Omental fat pad (tissue), 3 donors: ENCODE measurements at regions not wholly inside any gene's neighbourhood (a gene's known extent, or its start where the extent isn't known, plus 50 kb on each side); places are given as distances from the start of the nearest gene placed in this dataset.

ENCODE experiments used
- ATAC-seq: fragments of 150-250 bp; one replicate; pipeline ENCODE4 v1.9.1; 2016; ENCODE audit warnings: mild to moderate bottlenecking, moderate library complexity; ENCODE audit not compliant: low FRiP score
- DNase-seq: peaks from one replicate; pipeline ENCODE4 v3.0.0-alpha.2; 2019; ENCODE audit warnings: low spot score
- CTCF ChIP-seq, 3 donors: fragments of 450-650 bp; IDR thresholded peaks; one replicate each; pipeline ENCODE4 v1.5.1; 2016 to 2017; ENCODE audit warnings: antibody characterized with exemption in 3 of 3, mild to moderate bottlenecking in 3 of 3, moderate library complexity in 2 of 3

GRCh38 chr3:137061186-137061585 lies 103.4 kb downstream of the IL20RB start:
- TF ChIP-seq CTCF (IDR thresholded peaks at IDR 0.05) = no peak
- no peak for ATAC-seq

GRCh38 chr3:137062250-137062649 lies 104.5 kb downstream of the IL20RB start:
- no peak for DNase-seq
- no peak for ATAC-seq
- TF ChIP-seq CTCF (IDR thresholded peaks at IDR 0.05) = no peak

More at GRCh38 chr3:137061186-137061585, 103.4 kb downstream of the IL20RB start:
- no peak for DNase-seq

GRCh38 chr3:137065381-137065780 lies 107.6 kb downstream of the IL20RB start:
- ATAC-seq (no peak), DNase-seq (no peak)
- no peak for TF ChIP-seq CTCF (IDR thresholded peaks at IDR 0.05)

- no peak for TF ChIP-seq CTCF (IDR thresholded peaks at IDR 0.05)
- DNase-seq (no peak), ATAC-seq (no peak)
Observed at GRCh38 chr3:137066092-137066491, 108.3 kb downstream of the IL20RB start.

GRCh38 chr3:137071104-137071503 lies 113.3 kb downstream of the IL20RB start:
- no peak for DNase-seq
- TF ChIP-seq CTCF (IDR thresholded peaks at IDR 0.05) = no peak
- ATAC-seq = no peak

- ATAC-seq = no peak
- TF ChIP-seq CTCF (IDR thresholded peaks at IDR 0.05) = no peak
- DNase-seq = no peak
Observed at GRCh38 chr3:137075020-137075419, 117.2 kb downstream of the IL20RB start.

GRCh38 chr3:137078040-137078439 lies 120.3 kb downstream of the IL20RB start:
- ATAC-seq = no peak
- DNase-seq = no peak
- TF ChIP-seq CTCF (IDR thresholded peaks at IDR 0.05) = no peak
